ENCODE measurements at regions not wholly inside any gene's neighbourhood (a gene's known extent, or its start where the extent isn't known, plus 50 kb on each side); places are given as distances from the start of the nearest gene placed in this dataset.

GRCh38 chr1:222241410-222241809, 306.5 kb downstream of the HHIPL2 start:
- TF ChIP-seq EZH2phosphoT487 (IDR thresholded peaks at IDR 0.05; ENCODE audit: low read depth) = no peak
- TF ChIP-seq CTCF (IDR thresholded peaks at IDR 0.05; ENCODE audit: low read depth, low read length) = no peak
